Calu3 (cell line): ENCODE measurements at regions not wholly inside any gene's neighbourhood (a gene's known extent, or its start where the extent isn't known, plus 50 kb on each side); places are given as distances from the start of the nearest gene placed in this dataset.
"Not testable (repeated sequence)": the region's sequence is repeated elsewhere in the genome, so short reads cannot be mapped to it uniquely, and the experiment has no call there.

Source experiments
- BruUV-seq: library from RNA; stranded (reverse); fragments of 400-500 nt; replicated peaks from 2 replicates; lab custom pipeline; 2021; lab: Mats Ljungman, UMichigan
- CTCF ChIA-PET: fragments of 300-600 bp; sonication (Branson Sonifier 250); formaldehyde crosslinking; loops from one replicate; lab custom pipeline; 2022; ENCODE audit warnings: antibody characterized with exemption; lab: Charles Lee
- DNase-seq: peaks from one replicate; pipeline ENCODE4 v3.0.0; 2022
- H3K27ac Mint-ChIP-seq: one replicate; pipeline ENCODE4 v1.8.0; 2022; ENCODE audit warnings: mixed read lengths; ENCODE audit not compliant: unreplicated experiment
- H3K27me3 Mint-ChIP-seq: one replicate; pipeline ENCODE4 v1.8.0; 2022; ENCODE audit warnings: mixed read lengths; ENCODE audit not compliant: unreplicated experiment
- H3K36me3 Mint-ChIP-seq: one replicate; pipeline ENCODE4 v1.8.0; 2022; ENCODE audit warnings: mild to moderate bottlenecking, moderate library complexity, mixed read lengths; ENCODE audit not compliant: insufficient read depth, unreplicated experiment
- H3K4me1 Mint-ChIP-seq: one replicate; pipeline ENCODE4 v1.8.0; 2022; ENCODE audit warnings: mild to moderate bottlenecking, low read depth, mixed read lengths; ENCODE audit not compliant: unreplicated experiment
- H3K4me3 Mint-ChIP-seq: one replicate; pipeline ENCODE4 v1.8.0; 2022; ENCODE audit warnings: mild to moderate bottlenecking, low read depth, moderate library complexity, mixed read lengths; ENCODE audit not compliant: unreplicated experiment
- H3K9me3 Mint-ChIP-seq: one replicate; pipeline ENCODE4 v1.8.0; 2022; ENCODE audit warnings: low read depth, mixed read lengths; ENCODE audit not compliant: unreplicated experiment
- CTCF ChIP-seq: fragments of 200-600 bp; IDR thresholded peaks from one replicate; pipeline ENCODE4 v1.8.0; 2022; ENCODE audit warnings: antibody characterized with exemption; ENCODE audit not compliant: unreplicated experiment
- intact Hi-C: fragments of 100-400 bp; cut with micrococcal nuclease; formaldehyde crosslinking; loops from one replicate; pipeline ENCODE4 v1.10.0; 2022; ENCODE audit not compliant: unreplicated experiment

DNA sequence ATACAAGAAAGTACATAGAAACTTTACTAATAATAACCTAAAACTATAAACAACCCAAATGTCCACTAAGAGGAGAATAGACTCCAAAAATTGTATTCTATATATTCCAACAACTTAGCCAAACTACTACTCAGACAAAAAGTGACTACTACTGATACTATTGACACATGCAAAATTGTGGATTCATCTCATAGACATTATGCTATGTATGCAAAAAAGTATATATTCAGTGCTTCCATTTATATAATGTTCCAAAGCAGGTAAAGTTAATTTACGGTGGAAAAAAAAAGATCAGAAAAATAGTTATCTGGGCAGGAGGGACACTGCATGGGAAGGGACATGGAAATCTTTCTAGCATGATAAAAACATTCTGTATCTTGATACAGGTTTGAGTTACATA is 62.0 kb upstream of the SRD5A2 start:
- no peaks in the 10 kb centered on the region for H3K4me1 Mint-ChIP-seq
- intact Hi-C loops = loop anchor here (10.0 kb wide), 1 partner anchor 178 kb away; no protein-coding TSS in a partner anchor
- no peak overlapping the region for H3K4me3 Mint-ChIP-seq
- no peaks in the 10 kb centered on the region for H3K27me3 Mint-ChIP-seq
- no peaks in the 10 kb centered on the region for H3K36me3 Mint-ChIP-seq
- no peak for DNase-seq
- no peaks in the 10 kb centered on the region for H3K9me3 Mint-ChIP-seq
- TF ChIP-seq CTCF = no peak
- H3K27ac Mint-ChIP-seq = no peak overlapping the region
- BruUV-seq = no TSS peak
- CTCF ChIA-PET = no interaction called here

DNA sequence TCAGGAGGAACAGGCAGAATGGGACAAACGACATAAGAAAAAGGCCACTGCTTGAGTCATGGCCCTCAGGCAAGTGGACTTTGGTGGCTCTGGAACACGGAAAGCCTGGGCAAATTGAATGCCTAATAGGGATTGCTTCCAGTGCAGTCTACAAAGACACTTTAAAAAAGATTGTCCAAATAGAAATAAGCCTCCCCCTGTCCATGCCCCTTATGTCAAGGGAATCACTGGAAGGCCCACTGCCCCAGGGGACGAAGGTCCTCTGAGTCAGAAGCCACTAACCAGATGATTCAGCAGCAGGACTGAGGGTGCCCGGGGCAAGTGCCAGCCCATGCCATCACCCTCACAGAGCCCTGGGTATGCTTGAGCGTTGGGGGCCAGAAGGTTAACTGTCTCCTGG is 51.5 kb upstream of the SRD5A2 start:
- H3K4me3 Mint-ChIP-seq, BruUV-seq, H3K36me3 Mint-ChIP-seq, intact Hi-C loops, DNase-seq, H3K27ac Mint-ChIP-seq, CTCF ChIA-PET, H3K4me1 Mint-ChIP-seq, H3K9me3 Mint-ChIP-seq: not testable (repeated sequence)
- H3K27me3 Mint-ChIP-seq = peaks cover 11% of the 10 kb centered on the region
